ENCODE measurements at regions not wholly inside any gene's neighbourhood (a gene's known extent, or its start where the extent isn't known, plus 50 kb on each side); places are given as distances from the start of the nearest gene placed in this dataset.
"Not testable (repeated sequence)": the region's sequence is repeated elsewhere in the genome, so short reads cannot be mapped to it uniquely, and the experiment has no call there.

GRCh38 chr15:92801774-92802464 lies 98.2 kb upstream of the CHD2 start:
- Mint-ChIP-seq H3K27ac (peak overlapping the region; percentile 15), H3K4me3 (no peak overlapping the region), H3K27me3 (no peaks in the 10 kb centered on the region), H3K4me1 (ENCODE audit: low read depth) (peaks cover 23% of the 10 kb centered on the region), H3K36me3 (ENCODE audit: low read depth) (no peaks in the 10 kb centered on the region), H3K9me3 (no peaks in the 10 kb centered on the region)
- Histone ChIP-seq H3K4me1 (ENCODE audit: insufficient read depth, low read length) (peaks cover 19% of the 10 kb centered on the region), H3K27ac (ENCODE audit: low read depth in 1 of 2, low read length in 2 of 2) (no peak overlapping the region), H3K9me3 (ENCODE audit: control insufficient read depth in 1 of 2, insufficient read depth in 1 of 2, low read length in 2 of 2) (no peaks in the 10 kb centered on the region), H3K36me3 (ENCODE audit: insufficient read depth, low read length) (no peaks in the 10 kb centered on the region), H3K27me3 (ENCODE audit: control insufficient read depth in 1 of 2, insufficient read depth in 2 of 2, low read length in 2 of 2) (no peaks in the 10 kb centered on the region), H3K4me3 (ENCODE audit: low read length) (no peak overlapping the region)
- intact Hi-C loops (cut with DNase I, micrococcal nuclease) = no loop called here
- POLR2A ChIA-PET = interaction anchor here (0.7 to 1.1 kb wide), 3 partner anchors 80 to 99 kb away, joined by 3 read pairs; partner anchors contain the start of gene CHD2
- no peak for TF ChIP-seq CTCF (IDR thresholded peaks at IDR 0.05)
- DNase-seq (peak in 1 of 14 experiments; percentile 27), ATAC-seq (ENCODE audit: poor library complexity) (no peak)
- CTCF ChIA-PET = interaction anchor here (0.6 to 1.2 kb wide), 3 partner anchors 116 to 195 kb away, joined by 3 to 4 read pairs (median 4); no protein-coding TSS in a partner anchor

GRCh38 chr15:92803536-92803851 lies 96.6 kb upstream of the CHD2 start:
- no peak overlapping the region for H3K27ac ChIP-seq (ENCODE audit: low read depth in 1 of 2, low read length in 2 of 2)
- ChIA-PET CTCF (interaction anchor here (1.1 kb wide), 1 partner anchor 114 kb away, joined by 4 read pairs; no protein-coding TSS in a partner anchor), POLR2A (interaction anchor here (0.6 to 11.4 kb wide), 5 partner anchors 80 to 118 kb away, joined by 3 to 913 read pairs (median 3); partner anchors contain the start of gene CHD2)
- Mint-ChIP-seq H3K4me3 (no peak overlapping the region), H3K9me3 (no peaks in the 10 kb centered on the region), H3K27ac (peak overlapping the region; percentile 53), H3K36me3 (ENCODE audit: low read depth) (no peaks in the 10 kb centered on the region), H3K4me1 (ENCODE audit: low read depth) (peaks cover 26% of the 10 kb centered on the region), H3K27me3 (no peaks in the 10 kb centered on the region)
- no peak overlapping the region for H3K4me3 ChIP-seq (ENCODE audit: low read length)
- H3K4me1 ChIP-seq (ENCODE audit: insufficient read depth, low read length) = peaks cover 28% of the 10 kb centered on the region
- no peak for TF ChIP-seq CTCF (IDR thresholded peaks at IDR 0.05)
- no peaks in the 10 kb centered on the region for H3K27me3 ChIP-seq (ENCODE audit: control insufficient read depth in 1 of 2, insufficient read depth in 2 of 2, low read length in 2 of 2)
- intact Hi-C loops (cut with DNase I, micrococcal nuclease) = no loop called here
- DNase-seq (no peak), ATAC-seq (ENCODE audit: poor library complexity) (no peak)
- no peaks in the 10 kb centered on the region for H3K36me3 ChIP-seq (ENCODE audit: insufficient read depth, low read length)
- H3K9me3 ChIP-seq (ENCODE audit: control insufficient read depth in 1 of 2, insufficient read depth in 1 of 2, low read length in 2 of 2) = no peaks in the 10 kb centered on the region

DNA sequence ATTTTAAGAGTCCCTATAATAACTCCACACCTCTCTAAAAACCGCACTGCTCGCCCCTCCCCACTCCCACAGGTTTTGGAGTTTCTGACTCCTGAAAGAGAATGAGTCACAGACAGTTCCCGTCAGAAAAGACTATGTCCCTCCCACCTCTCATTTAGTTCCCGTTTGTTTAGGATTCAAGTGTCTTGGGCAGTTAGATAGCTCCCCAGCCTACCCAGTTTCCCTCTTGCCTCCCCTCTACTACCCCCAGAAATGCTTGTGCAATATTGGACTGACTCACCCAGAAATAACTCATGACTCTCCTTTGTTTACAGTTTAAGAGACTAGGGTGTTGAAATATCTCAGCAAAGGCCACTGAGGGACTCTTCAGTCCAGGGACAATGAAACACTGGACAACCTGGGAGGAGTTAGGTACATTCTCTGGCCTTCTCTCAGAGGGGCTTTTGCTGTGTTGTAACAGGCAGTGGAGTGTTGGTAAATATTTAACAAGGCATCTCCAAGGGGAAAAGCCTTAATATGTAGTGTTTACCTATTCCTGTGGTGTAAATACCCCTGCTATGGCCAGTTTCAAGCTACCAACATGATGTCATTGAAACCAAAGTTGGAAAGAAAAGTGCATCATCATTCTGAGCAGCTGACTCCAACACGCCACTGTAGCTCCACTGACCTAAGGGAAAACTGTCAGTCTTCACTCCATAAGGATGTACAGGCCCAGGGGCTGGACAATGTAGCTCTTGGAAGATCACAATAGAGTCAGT lies 96.1 kb upstream of the CHD2 start:
- H3K4me1 ChIP-seq (ENCODE audit: insufficient read depth, low read length) = peaks cover 33% of the 10 kb centered on the region
- Mint-ChIP-seq H3K9me3 (no peaks in the 10 kb centered on the region), H3K4me1 (ENCODE audit: low read depth) (peaks cover 30% of the 10 kb centered on the region), H3K27ac (peak overlapping the region; percentile 53), H3K36me3 (ENCODE audit: low read depth) (peaks cover 3% of the 10 kb centered on the region), H3K4me3 (no peak overlapping the region), H3K27me3 (no peaks in the 10 kb centered on the region)
- ChIA-PET POLR2A (interaction anchor here (1.0 to 11.4 kb wide), 4 partner anchors 79 to 118 kb away, joined by 3 to 913 read pairs (median 3); partner anchors contain the start of gene CHD2), CTCF (interaction anchor here (1.0 to 1.1 kb wide), 2 partner anchors 16 to 114 kb away, joined by 3 to 4 read pairs; no protein-coding TSS in a partner anchor)
- no peaks in the 10 kb centered on the region for H3K27me3 ChIP-seq (ENCODE audit: control insufficient read depth in 1 of 2, insufficient read depth in 2 of 2, low read length in 2 of 2)
- no peak overlapping the region for H3K4me3 ChIP-seq (ENCODE audit: low read length)
- intact Hi-C loops (cut with DNase I, micrococcal nuclease) = no loop called here
- H3K27ac ChIP-seq (ENCODE audit: low read depth in 1 of 2, low read length in 2 of 2) = peak overlapping the region in 1 of 2 donors; percentile 1
- no peaks in the 10 kb centered on the region for H3K9me3 ChIP-seq (ENCODE audit: control insufficient read depth in 1 of 2, insufficient read depth in 1 of 2, low read length in 2 of 2)
- DNase-seq = peak in 8 of 14 experiments; percentile 19 to 80 (median 38)
- TF ChIP-seq CTCF (IDR thresholded peaks at IDR 0.05) = no peak
- no peaks in the 10 kb centered on the region for H3K36me3 ChIP-seq (ENCODE audit: insufficient read depth, low read length)
- ATAC-seq (ENCODE audit: poor library complexity) = peak; percentile 17

DNA sequence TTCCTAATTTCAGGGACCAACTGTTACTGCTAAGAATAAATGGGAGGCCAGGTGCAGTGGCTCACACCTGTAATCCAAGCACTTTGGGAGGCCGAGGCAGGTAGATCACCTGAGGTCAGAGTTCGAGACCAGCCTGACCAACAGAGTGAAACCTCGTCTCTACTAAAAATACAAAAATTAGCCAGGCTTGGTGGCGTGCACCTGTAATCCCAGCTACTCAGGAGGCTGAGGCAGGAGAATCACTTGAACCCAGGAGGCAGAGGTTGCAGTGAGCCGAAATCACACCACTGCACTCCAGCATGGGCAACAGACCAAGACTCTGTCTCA lies 95.6 kb upstream of the CHD2 start:
- Mint-ChIP-seq H3K4me1 (ENCODE audit: low read depth) (peaks cover 35% of the 10 kb centered on the region), H3K27ac (peak overlapping the region; percentile 53)
- Histone ChIP-seq H3K4me1 (ENCODE audit: insufficient read depth, low read length) (peaks cover 35% of the 10 kb centered on the region), H3K27ac (ENCODE audit: low read depth in 1 of 2, low read length in 2 of 2) (peak overlapping the region in 1 of 2 donors; percentile 1)
- intact Hi-C loops (cut with DNase I, micrococcal nuclease); H3K27me3 Mint-ChIP-seq; H3K36me3 ChIP-seq (ENCODE audit: insufficient read depth, low read length); H3K4me3 ChIP-seq (ENCODE audit: low read length); DNase-seq; H3K27me3 ChIP-seq (ENCODE audit: control insufficient read depth in 1 of 2, insufficient read depth in 2 of 2, low read length in 2 of 2); H3K4me3 Mint-ChIP-seq; H3K9me3 ChIP-seq (ENCODE audit: control insufficient read depth in 1 of 2, insufficient read depth in 1 of 2, low read length in 2 of 2); H3K9me3 Mint-ChIP-seq; H3K36me3 Mint-ChIP-seq (ENCODE audit: low read depth); ATAC-seq (ENCODE audit: poor library complexity): not testable (repeated sequence)
- CTCF ChIA-PET = interaction anchor here (1.0 kb wide), 1 partner anchor 15 kb away, joined by 3 read pairs; no protein-coding TSS in a partner anchor
- POLR2A ChIA-PET = interaction anchor here (1.0 to 11.4 kb wide), 3 partner anchors 79 to 117 kb away, joined by 3 to 913 read pairs (median 3); partner anchors contain the start of gene CHD2
